ENCODE measurements at regions not wholly inside any gene's neighbourhood (a gene's known extent, or its start where the extent isn't known, plus 50 kb on each side); places are given as distances from the start of the nearest gene placed in this dataset.

GRCh38 chr4:108559068-108559793 lies 61.1 kb upstream of the RPL34 start:
- H3K36me3 ChIP-seq (ENCODE audit: control insufficient read depth in 2 of 2, insufficient read depth in 1 of 2, low read length in 2 of 2): no peaks in the 10 kb centered on the region
- no peaks in the 10 kb centered on the region for H3K9me3 ChIP-seq (ENCODE audit: control insufficient read depth, insufficient read depth, low read depth, low read length)
- no peaks in the 10 kb centered on the region for H3K4me1 ChIP-seq (ENCODE audit: control insufficient read depth, insufficient read depth, low read length)
- ChIA-PET POLR2A (no interaction called here), CTCF (interaction anchor here (0.9 kb wide), 1 partner anchor 14 kb away, joined by 5 read pairs; no protein-coding TSS in a partner anchor)
- H3K27ac ChIP-seq (ENCODE audit: extremely low read depth, low read depth, low read length): no peak overlapping the region
- no peak for TF ChIP-seq ZNF585B (tag by site-specific recombination; IDR thresholded peaks at IDR 0.05)
- TF ChIP-seq ZNF449 (tag by site-specific recombination; IDR thresholded peaks at IDR 0.05): peak; percentile 30; the same call in 1 of the 2 replicates
- no peak overlapping the region for H3K4me3 ChIP-seq (ENCODE audit: low read depth, low read length)

- Histone ChIP-seq H3K4me1 (ENCODE audit: control insufficient read depth, insufficient read depth, low read length) (no peaks in the 10 kb centered on the region), H3K9me3 (ENCODE audit: control insufficient read depth, insufficient read depth, low read depth, low read length) (no peaks in the 10 kb centered on the region), H3K4me3 (ENCODE audit: low read depth, low read length) (no peak overlapping the region), H3K27ac (ENCODE audit: extremely low read depth, low read depth, low read length) (no peak overlapping the region), H3K36me3 (ENCODE audit: control insufficient read depth in 2 of 2, insufficient read depth in 1 of 2, low read length in 2 of 2) (no peaks in the 10 kb centered on the region)
- CTCF ChIA-PET: interaction anchor here (0.5 kb wide), 1 partner anchor 73 kb away, joined by 3 read pairs; no protein-coding TSS in a partner anchor
- POLR2A ChIA-PET: no interaction called here
- TF ChIP-seq ZNF664 (tag by site-specific recombination; IDR thresholded peaks at IDR 0.05): no peak
These were observed 63.7 kb upstream of the RPL34 start for GRCh38 chr4:108556588-108557200.

GRCh38 chr4:108556166-108556565 lies 64.2 kb upstream of the RPL34 start:
- Histone ChIP-seq H3K27ac (ENCODE audit: extremely low read depth, low read depth, low read length) (no peak overlapping the region), H3K36me3 (ENCODE audit: control insufficient read depth in 2 of 2, insufficient read depth in 1 of 2, low read length in 2 of 2) (no peaks in the 10 kb centered on the region), H3K4me3 (ENCODE audit: low read depth, low read length) (no peak overlapping the region), H3K4me1 (ENCODE audit: control insufficient read depth, insufficient read depth, low read length) (no peaks in the 10 kb centered on the region), H3K9me3 (ENCODE audit: control insufficient read depth, insufficient read depth, low read depth, low read length) (no peaks in the 10 kb centered on the region)
- ChIA-PET POLR2A (no interaction called here), CTCF (no interaction called here)
- no peak for TF ChIP-seq SP2 (tag by site-specific recombination; IDR thresholded peaks at IDR 0.05)
- no peak for TF ChIP-seq ZNF239 (tag by site-specific recombination; IDR thresholded peaks at IDR 0.05)
- no peak for TF ChIP-seq ZSCAN23 (tag by site-specific recombination; IDR thresholded peaks at IDR 0.05)

GRCh38 chr4:108555701-108556100 lies 64.7 kb upstream of the RPL34 start:
- no peaks in the 10 kb centered on the region for H3K9me3 ChIP-seq (ENCODE audit: control insufficient read depth, insufficient read depth, low read depth, low read length)
- H3K36me3 ChIP-seq (ENCODE audit: control insufficient read depth in 2 of 2, insufficient read depth in 1 of 2, low read length in 2 of 2): no peaks in the 10 kb centered on the region
- ChIA-PET POLR2A (no interaction called here), CTCF (no interaction called here)
- H3K4me3 ChIP-seq (ENCODE audit: low read depth, low read length): no peak overlapping the region
- no peaks in the 10 kb centered on the region for H3K4me1 ChIP-seq (ENCODE audit: control insufficient read depth, insufficient read depth, low read length)
- no peak overlapping the region for H3K27ac ChIP-seq (ENCODE audit: extremely low read depth, low read depth, low read length)
- TF ChIP-seq ZNF202 (tag by site-specific recombination; IDR thresholded peaks at IDR 0.05; ENCODE audit: borderline replicate concordance) (no peak), ZNF645 (tag by site-specific recombination; IDR thresholded peaks at IDR 0.05) (no peak), ZBTB10 (tag by site-specific recombination; IDR thresholded peaks at IDR 0.05) (no peak), ZNF174 (tag by site-specific recombination; IDR thresholded peaks at IDR 0.05) (no peak), PRDM4 (tag by site-specific recombination; IDR thresholded peaks at IDR 0.05) (no peak), REST (tag by site-specific recombination; IDR thresholded peaks at IDR 0.05) (no peak), ZNF600 (tag by site-specific recombination; IDR thresholded peaks at IDR 0.05) (no peak), ZNF701 (tag by site-specific recombination; IDR thresholded peaks at IDR 0.05) (no peak), ZNF404 (tag by site-specific recombination; IDR thresholded peaks at IDR 0.05) (no peak)
